Spleen (tissue), 7 donors: ENCODE measurements at regions not wholly inside any gene's neighbourhood (a gene's known extent, or its start where the extent isn't known, plus 50 kb on each side); places are given as distances from the start of the nearest gene placed in this dataset.

Source experiments
- CTCF ChIP-seq, 11 experiments: fragments of 200-600 bp in 7 of 11; fragments of 450-650 bp in 4 of 11; sonication (generic) in 4 of 11; IDR thresholded peaks in 8 of 11; conservative IDR thresholded peaks in 3 of 11; 1 replicate in 7 of 11; 2 replicates in 4 of 11; pipeline versions ENCODE4 v1.4.0 to v1.8.0; 2016 to 2021; ENCODE audit warnings: antibody characterized with exemption in 11 of 11, inconsistent platforms in 4 of 11, mild to moderate bottlenecking in 1 of 11
- POLR2A ChIP-seq, 3 donors: fragments of 450-650 bp; IDR thresholded peaks; one replicate each; pipeline ENCODE4 v1.5.1; 2017; ENCODE audit warnings: antibody characterized with exemption in 3 of 3, mild to moderate bottlenecking in 1 of 3
- donor health status: DM: no; HTN: no; CAD: no; lungs with moderate emphysema.
- donor health status: DM: no; HTN: no; CAD: no.
- donor health status: DM: no; HTN: no; CAD: no.

- TF ChIP-seq CTCF (IDR thresholded peaks at IDR 0.05 in 8 of 11, conservative IDR thresholded peaks at IDR 0.05 in 3 of 11) (no peak), POLR2A (IDR thresholded peaks at IDR 0.05) (no peak)
Measured at GRCh38 chr20:24148372-24148771, 159.8 kb upstream of the GGTLC1 start.
